Activated naive CD4-positive, alpha-beta T cell treated with anti-CD3 and anti-CD28 coated beads, Interleukin-2, amount 50 U/mL, for 72 hours (primary cell): ENCODE measurements at regions not wholly inside any gene's neighbourhood (a gene's known extent, or its start where the extent isn't known, plus 50 kb on each side); places are given as distances from the start of the nearest gene placed in this dataset.

Experiments
- ATAC-seq, 2 donors: fragments of 150-1000 bp; cut with Tn5 transposase; 2 replicates each; pipeline ENCODE4 v1.10.0; 2021; ENCODE audit warnings: mild to moderate bottlenecking in 2 of 2, moderate library complexity in 2 of 2
- DNase-seq, 2 donors: peaks; one replicate each; pipeline ENCODE4 v3.0.0; 2021 to 2022; ENCODE audit warnings: low spot score in 2 of 2
- H3K27ac Mint-ChIP-seq, 2 donors: one replicate each; pipeline ENCODE4 v1.8.0; 2022; ENCODE audit warnings: mild to moderate bottlenecking in 2 of 2, mixed read lengths in 2 of 2
- H3K36me3 Mint-ChIP-seq, 2 donors: one replicate each; pipeline ENCODE4 v1.8.0; 2022; ENCODE audit warnings: mixed read lengths in 2 of 2
- H3K9me3 Mint-ChIP-seq, 2 donors: one replicate each; pipeline ENCODE4 v1.8.0; 2022; ENCODE audit warnings: mixed read lengths in 2 of 2

- DNase-seq, result no peak
- ATAC-seq, result no peak
- H3K27ac Mint-ChIP-seq, result no peak overlapping the region
- no peaks in the 10 kb centered on the region for H3K9me3 Mint-ChIP-seq
- no peaks in the 10 kb centered on the region for H3K36me3 Mint-ChIP-seq
Measured at GRCh38 chr9:115229496-115229895, 111.5 kb upstream of the TNC start.

- no peak overlapping the region for H3K27ac Mint-ChIP-seq
- DNase-seq (no peak), ATAC-seq (no peak)
- H3K36me3 Mint-ChIP-seq, result no peaks in the 10 kb centered on the region
- no peaks in the 10 kb centered on the region for H3K9me3 Mint-ChIP-seq
Measured at GRCh38 chr9:115230924-115231515, 113.1 kb upstream of the TNC start.

- H3K27ac Mint-ChIP-seq, result peak overlapping the region in 1 of 2 donors; percentile 66
- DNase-seq, result no peak
- H3K9me3 Mint-ChIP-seq, result no peaks in the 10 kb centered on the region
- H3K36me3 Mint-ChIP-seq, result no peaks in the 10 kb centered on the region
- no peak for ATAC-seq
Measured at GRCh38 chr9:115232181-115232774, 114.3 kb upstream of the TNC start.

GRCh38 chr9:115234094-115234493, 116.1 kb upstream of the TNC start:
- ATAC-seq, result no peak
- no peaks in the 10 kb centered on the region for H3K36me3 Mint-ChIP-seq
- DNase-seq, result no peak
- peaks cover 0 to 1% of the 10 kb centered on the region in 2 donors for H3K9me3 Mint-ChIP-seq
- H3K27ac Mint-ChIP-seq, result no peak overlapping the region

- DNase-seq (no peak), ATAC-seq (no peak)
- Mint-ChIP-seq H3K9me3 (peaks cover 0 to 5% of the 10 kb centered on the region in 2 donors), H3K36me3 (no peaks in the 10 kb centered on the region), H3K27ac (no peak overlapping the region)
Measured at GRCh38 chr9:115235221-115235620, 117.3 kb upstream of the TNC start.

- ATAC-seq (no peak), DNase-seq (no peak)
- Mint-ChIP-seq H3K36me3 (no peaks in the 10 kb centered on the region), H3K9me3 (peaks cover 0 to 5% of the 10 kb centered on the region in 2 donors), H3K27ac (no peak overlapping the region)
Measured at GRCh38 chr9:115237385-115237998, 119.5 kb upstream of the TNC start.

GRCh38 chr9:115240676-115241075, 122.7 kb upstream of the TNC start:
- H3K9me3 Mint-ChIP-seq, result peaks cover 0 to 9% of the 10 kb centered on the region in 2 donors
- no peak for DNase-seq
- no peak overlapping the region for H3K27ac Mint-ChIP-seq
- no peak for ATAC-seq
- no peaks in the 10 kb centered on the region for H3K36me3 Mint-ChIP-seq

- Mint-ChIP-seq H3K36me3 (no peaks in the 10 kb centered on the region), H3K27ac (no peak overlapping the region), H3K9me3 (peaks cover 0 to 12% of the 10 kb centered on the region in 2 donors)
- no peak for DNase-seq
- no peak for ATAC-seq
Measured at GRCh38 chr9:115241641-115242040, 123.7 kb upstream of the TNC start.

- no peak overlapping the region for H3K27ac Mint-ChIP-seq
- H3K36me3 Mint-ChIP-seq, result no peaks in the 10 kb centered on the region
- DNase-seq, result no peak
- peaks cover 3 to 4% of the 10 kb centered on the region in 2 donors for H3K9me3 Mint-ChIP-seq
- no peak for ATAC-seq
Measured at GRCh38 chr9:115249488-115249887, 131.5 kb upstream of the TNC start.

- no peak for DNase-seq
- H3K36me3 Mint-ChIP-seq, result no peaks in the 10 kb centered on the region
- no peak for ATAC-seq
- no peak overlapping the region for H3K27ac Mint-ChIP-seq
- H3K9me3 Mint-ChIP-seq, result peaks cover 3 to 4% of the 10 kb centered on the region in 2 donors
Measured at GRCh38 chr9:115250621-115251032, 132.7 kb upstream of the TNC start.

- no peak for ATAC-seq
- Mint-ChIP-seq H3K9me3 (peaks cover 0 to 3% of the 10 kb centered on the region in 2 donors), H3K27ac (no peak overlapping the region), H3K36me3 (no peaks in the 10 kb centered on the region)
- DNase-seq, result no peak
Measured at GRCh38 chr9:115254287-115255180, 136.6 kb upstream of the TNC start.

GRCh38 chr9:115261656-115262081, 143.7 kb upstream of the TNC start:
- H3K9me3 Mint-ChIP-seq, result peaks cover 0 to 5% of the 10 kb centered on the region in 2 donors
- ATAC-seq (no peak), DNase-seq (no peak)
- no peak overlapping the region for H3K27ac Mint-ChIP-seq
- H3K36me3 Mint-ChIP-seq, result no peaks in the 10 kb centered on the region

GRCh38 chr9:115262477-115262876, 144.5 kb upstream of the TNC start:
- Mint-ChIP-seq H3K36me3 (no peaks in the 10 kb centered on the region), H3K27ac (no peak overlapping the region), H3K9me3 (peaks cover 0 to 5% of the 10 kb centered on the region in 2 donors)
- ATAC-seq (no peak), DNase-seq (no peak)

GRCh38 chr9:115262952-115263351, 145.0 kb upstream of the TNC start:
- DNase-seq (no peak), ATAC-seq (no peak)
- H3K9me3 Mint-ChIP-seq, result peaks cover 0 to 5% of the 10 kb centered on the region in 2 donors

GRCh38 chr9:115263371-115264075, 145.6 kb upstream of the TNC start:
- Mint-ChIP-seq H3K9me3 (peaks cover 0 to 5% of the 10 kb centered on the region in 2 donors), H3K36me3 (no peaks in the 10 kb centered on the region), H3K27ac (no peak overlapping the region)
- DNase-seq (no peak), ATAC-seq (no peak)

More at GRCh38 chr9:115262952-115263351, 145.0 kb upstream of the TNC start:
- Mint-ChIP-seq H3K36me3 (no peaks in the 10 kb centered on the region), H3K27ac (no peak overlapping the region)

- Mint-ChIP-seq H3K27ac (no peak overlapping the region), H3K36me3 (no peaks in the 10 kb centered on the region), H3K9me3 (peaks cover 0 to 5% of the 10 kb centered on the region in 2 donors)
- ATAC-seq (no peak), DNase-seq (no peak)
Measured at GRCh38 chr9:115264313-115264712, 146.4 kb upstream of the TNC start.
